Tibial nerve (tissue), 4 donors: ENCODE measurements at regions not wholly inside any gene's neighbourhood (a gene's known extent, or its start where the extent isn't known, plus 50 kb on each side); places are given as distances from the start of the nearest gene placed in this dataset.

ENCODE experiments used
- CTCF ChIP-seq, 5 experiments: fragments of 200-600 bp in 3 of 5; fragments of 450-650 bp in 2 of 5; sonication (generic) in 3 of 5; IDR thresholded peaks; one replicate each; pipeline ENCODE4 v1.5.1; 2016 to 2019; ENCODE audit warnings: antibody characterized with exemption in 5 of 5, mild to moderate bottlenecking in 3 of 5, moderate library complexity in 2 of 5
- EP300 ChIP-seq, 2 donors: sonication (generic); formaldehyde crosslinking; IDR thresholded peaks; one replicate each; pipeline ENCODE4 v1.6.1; 2017; ENCODE audit warnings: antibody characterized with exemption in 2 of 2, mild to moderate bottlenecking in 1 of 2
- POLR2A ChIP-seq, 2 donors: fragments of 450-650 bp; IDR thresholded peaks; one replicate each; pipeline ENCODE4 v1.6.1; 2017; ENCODE audit warnings: antibody characterized with exemption in 2 of 2, mild to moderate bottlenecking in 2 of 2, moderate library complexity in 2 of 2

DNA sequence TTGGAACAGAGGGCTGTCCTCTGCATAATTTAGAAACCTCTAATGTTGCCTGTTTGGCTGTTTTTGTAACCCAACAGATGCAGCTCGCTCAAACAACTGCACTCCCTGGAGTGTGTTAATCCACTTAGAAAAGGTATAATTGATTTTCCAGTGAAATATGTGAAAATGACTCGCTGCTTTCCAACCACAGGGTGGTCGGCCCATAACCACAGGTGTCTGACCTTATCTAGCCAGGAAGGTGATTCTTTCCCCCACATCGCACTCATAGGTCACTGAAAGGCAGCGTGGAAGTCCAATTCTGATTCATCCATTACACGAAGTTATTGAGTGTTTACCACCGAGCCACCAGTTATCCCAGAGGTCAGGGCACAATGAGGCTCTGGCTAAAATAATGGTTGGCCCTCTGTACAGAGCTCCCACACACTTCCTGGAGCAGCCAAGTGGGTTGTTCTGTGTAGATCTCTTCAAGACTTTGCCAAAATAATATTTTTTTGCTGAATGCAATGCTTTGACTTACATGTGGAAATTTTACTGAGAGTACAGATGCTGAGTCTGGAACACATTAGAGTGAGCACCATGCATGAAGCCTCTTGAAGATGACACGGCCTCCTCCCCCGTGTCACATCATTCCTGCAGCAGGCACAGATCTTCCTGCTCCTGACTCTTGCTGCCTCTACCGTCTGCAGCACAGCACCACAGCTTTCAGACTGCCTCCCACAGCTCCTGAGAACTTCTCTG lies 396.2 kb downstream of the ZNF516 start:
- no peak for TF ChIP-seq POLR2A (IDR thresholded peaks at IDR 0.05)
- no peak for TF ChIP-seq CTCF (IDR thresholded peaks at IDR 0.05)
- no peak for TF ChIP-seq EP300 (IDR thresholded peaks at IDR 0.05)
